ENCODE measurements at regions not wholly inside any gene's neighbourhood (a gene's known extent, or its start where the extent isn't known, plus 50 kb on each side); places are given as distances from the start of the nearest gene placed in this dataset.
"Not testable (repeated sequence)": the region's sequence is repeated elsewhere in the genome, so short reads cannot be mapped to it uniquely, and the experiment has no call there.

- DNase-seq (ENCODE audit: low spot score) = no peak
Observed at GRCh38 chr20:23150304-23151007, 64.3 kb upstream of the CD93 start.

- no peak for DNase-seq (ENCODE audit: low spot score)
Observed at GRCh38 chr20:23149623-23150279, 63.6 kb upstream of the CD93 start.

DNA sequence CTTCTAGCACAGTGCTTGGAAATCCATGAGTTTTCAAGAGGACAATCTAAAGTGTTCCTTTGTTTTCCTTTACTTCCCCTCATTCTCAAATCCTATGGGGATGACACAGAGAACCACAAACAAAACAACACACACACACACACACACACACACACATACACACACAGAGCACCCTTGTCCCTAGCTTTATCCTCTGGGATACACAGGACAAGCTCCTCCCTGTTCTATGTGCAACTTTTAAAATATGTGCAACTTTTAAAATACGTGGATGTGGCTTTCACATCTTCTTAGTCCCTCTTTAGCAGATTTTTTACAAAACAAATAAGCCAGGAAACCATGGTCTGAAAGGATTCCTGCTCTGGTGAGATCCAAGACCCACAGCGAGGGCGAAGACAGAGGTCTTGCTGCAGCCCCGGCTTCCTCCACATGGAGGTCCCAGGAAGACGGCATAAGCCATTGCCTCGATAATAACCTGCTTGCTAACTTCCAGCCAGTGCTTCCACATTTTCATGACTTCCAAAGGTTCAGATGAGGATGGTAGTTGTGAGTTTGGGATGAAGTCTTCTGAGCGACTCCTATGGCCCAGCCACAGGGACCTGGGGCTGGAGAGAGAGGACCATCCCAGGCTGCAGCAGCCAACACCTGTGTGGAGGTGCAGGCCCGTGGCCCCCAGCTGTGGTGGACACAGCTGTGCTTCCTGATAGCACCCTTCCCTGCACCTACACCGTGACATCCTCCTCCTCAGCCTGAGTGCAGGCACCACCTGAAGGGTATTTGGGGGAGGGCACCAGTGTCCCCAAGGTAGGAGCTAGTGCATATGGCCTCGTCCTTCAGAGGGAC lies 62.8 kb upstream of the CD93 start:
- no peak for DNase-seq (ENCODE audit: low spot score)

DNA sequence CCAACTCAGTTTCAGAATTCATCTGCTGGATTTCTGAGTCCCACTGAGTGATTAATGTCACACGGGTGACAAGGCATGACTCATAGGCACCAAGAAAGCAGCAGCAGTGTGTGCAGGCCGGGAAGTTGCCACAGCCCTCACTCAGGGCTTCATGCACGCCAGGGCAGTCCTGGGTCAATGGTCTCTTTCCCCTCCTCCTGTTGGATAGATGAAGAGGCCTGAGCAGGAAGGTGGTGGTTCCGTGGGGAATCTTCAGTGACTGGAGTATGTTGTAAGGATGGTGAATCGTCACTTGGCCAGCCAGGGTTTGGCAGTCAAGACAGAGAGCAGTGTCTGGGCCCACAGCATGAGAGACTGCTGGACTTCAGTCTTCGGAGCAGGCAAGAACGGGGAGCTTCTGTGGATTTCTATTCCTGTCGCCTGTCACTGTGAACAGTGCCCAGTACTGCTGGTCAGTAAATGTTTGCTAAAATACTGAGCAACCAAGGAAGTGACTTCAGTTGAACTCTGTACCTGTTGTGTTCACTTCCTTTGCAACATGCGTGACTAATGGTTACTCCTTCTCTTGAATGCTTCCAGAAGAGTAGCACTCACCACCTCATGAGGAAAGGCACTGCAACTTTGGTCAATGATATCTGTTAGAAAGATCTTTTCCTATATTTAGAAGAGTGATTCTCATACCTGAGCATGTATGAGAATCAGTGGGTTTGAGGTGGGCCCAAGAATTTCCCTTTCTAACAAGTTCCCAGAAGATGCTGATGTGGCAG lies 62.0 kb upstream of the CD93 start:
- DNase-seq (ENCODE audit: low spot score) = peak; percentile 39

GRCh38 chr20:23147647-23147963 lies 61.5 kb upstream of the CD93 start:
- no peak for DNase-seq (ENCODE audit: low spot score)

DNA sequence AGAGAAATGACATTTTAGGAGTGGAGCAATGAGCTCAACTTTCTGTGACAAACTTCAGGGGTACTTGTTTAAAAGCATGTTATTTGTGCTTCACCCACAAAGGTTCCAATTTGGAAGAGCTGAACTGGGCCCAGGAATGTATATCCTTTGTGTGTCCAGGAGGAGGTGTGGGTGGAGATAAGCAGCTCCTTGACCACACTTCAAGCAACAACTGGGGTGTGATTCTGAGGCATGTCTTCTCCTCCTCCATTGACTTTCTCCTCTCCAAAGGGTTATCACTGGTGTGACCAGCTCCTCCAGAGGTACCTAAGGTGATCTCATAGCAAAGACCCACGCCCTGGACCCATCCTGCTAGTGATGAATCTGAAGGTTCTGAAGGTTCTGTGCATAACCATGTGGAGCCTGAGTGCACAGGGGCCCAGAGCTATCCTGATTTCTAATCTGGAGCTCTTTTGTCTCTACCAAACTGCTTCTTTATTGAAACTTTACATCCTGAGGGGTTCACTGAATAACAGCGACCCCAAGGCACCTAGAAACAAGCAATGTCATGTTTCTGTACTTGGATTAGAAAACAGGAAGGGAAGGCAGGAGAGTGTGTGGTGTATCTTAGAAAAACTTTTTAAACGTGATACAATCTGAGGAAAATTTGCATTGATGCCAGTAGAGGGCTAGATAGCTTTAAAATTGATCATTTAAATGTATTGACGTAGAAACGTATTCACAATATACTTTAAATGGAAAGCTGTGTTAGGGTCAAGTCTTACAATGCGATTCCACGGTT lies 60.9 kb upstream of the CD93 start:
- DNase-seq (ENCODE audit: low spot score) = no peak

DNA sequence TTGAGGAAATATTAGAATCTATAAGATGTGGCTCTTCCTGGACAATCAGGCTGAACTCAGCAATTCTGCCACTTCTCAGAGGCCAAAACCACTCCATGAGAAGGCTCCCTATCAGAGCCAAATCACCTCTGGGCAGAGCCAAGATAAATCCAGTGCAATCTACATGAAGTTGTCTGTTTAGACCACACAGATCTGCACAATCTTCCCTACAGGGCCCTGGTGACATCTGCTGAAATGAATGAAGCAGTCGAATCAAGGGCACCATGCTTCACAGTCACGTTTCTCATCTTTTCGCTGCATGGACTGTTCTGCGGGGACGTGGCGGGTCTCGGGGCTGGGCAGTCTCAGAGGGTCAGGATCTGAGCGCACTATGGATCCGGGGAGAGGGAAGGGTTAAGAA lies 60.1 kb upstream of the CD93 start:
- DNase-seq (ENCODE audit: low spot score) = no peak

DNA sequence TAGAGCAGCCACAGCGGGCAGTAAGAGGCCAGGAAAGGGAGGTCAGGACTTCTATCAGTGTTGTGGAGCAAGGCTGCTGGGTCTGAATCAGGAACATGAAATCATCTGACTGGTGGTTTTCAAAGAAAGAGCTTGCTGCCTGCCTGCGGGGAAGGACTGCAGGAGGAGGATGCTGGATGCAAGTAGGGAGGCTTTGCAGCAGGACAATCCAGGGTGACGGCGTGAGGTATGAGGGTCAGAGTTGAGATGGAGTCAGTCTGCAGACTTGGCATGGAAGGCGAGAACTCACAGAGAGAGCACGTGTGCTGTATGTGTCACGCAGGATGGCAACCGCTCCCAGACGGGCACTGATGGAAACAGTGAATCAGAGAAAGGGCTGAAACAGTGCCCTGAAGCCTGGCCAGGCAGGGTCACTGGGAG lies 59.2 kb upstream of the CD93 start:
- DNase-seq (ENCODE audit: low spot score) = no peak

DNA sequence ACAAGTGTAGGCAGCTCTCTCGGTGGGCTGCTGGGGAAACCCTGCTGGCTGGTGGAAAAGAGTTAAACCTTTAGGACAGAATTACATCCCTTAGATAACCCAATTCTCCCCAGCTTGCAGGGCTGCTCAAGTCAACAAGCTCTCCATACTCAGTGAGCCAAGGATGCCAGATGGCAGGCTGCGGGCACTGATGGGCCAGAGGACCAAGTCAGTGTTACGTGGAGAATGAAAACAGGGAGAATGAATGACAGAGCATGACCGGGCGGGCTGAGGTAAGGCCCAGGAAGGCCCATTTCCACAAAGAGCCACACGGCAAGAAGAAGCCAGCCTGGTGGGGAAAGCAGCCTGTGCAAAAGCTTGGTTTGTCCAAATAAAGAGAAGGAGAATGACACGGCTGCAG lies 58.7 kb upstream of the CD93 start:
- DNase-seq (ENCODE audit: low spot score) = peak; percentile 95

- peak; percentile 39 for DNase-seq (ENCODE audit: low spot score)
Observed at GRCh38 chr20:23143986-23144690, 58.0 kb upstream of the CD93 start.

GRCh38 chr20:23143098-23143497 lies 57.0 kb upstream of the CD93 start:
- DNase-seq (ENCODE audit: low spot score) = no peak

DNA sequence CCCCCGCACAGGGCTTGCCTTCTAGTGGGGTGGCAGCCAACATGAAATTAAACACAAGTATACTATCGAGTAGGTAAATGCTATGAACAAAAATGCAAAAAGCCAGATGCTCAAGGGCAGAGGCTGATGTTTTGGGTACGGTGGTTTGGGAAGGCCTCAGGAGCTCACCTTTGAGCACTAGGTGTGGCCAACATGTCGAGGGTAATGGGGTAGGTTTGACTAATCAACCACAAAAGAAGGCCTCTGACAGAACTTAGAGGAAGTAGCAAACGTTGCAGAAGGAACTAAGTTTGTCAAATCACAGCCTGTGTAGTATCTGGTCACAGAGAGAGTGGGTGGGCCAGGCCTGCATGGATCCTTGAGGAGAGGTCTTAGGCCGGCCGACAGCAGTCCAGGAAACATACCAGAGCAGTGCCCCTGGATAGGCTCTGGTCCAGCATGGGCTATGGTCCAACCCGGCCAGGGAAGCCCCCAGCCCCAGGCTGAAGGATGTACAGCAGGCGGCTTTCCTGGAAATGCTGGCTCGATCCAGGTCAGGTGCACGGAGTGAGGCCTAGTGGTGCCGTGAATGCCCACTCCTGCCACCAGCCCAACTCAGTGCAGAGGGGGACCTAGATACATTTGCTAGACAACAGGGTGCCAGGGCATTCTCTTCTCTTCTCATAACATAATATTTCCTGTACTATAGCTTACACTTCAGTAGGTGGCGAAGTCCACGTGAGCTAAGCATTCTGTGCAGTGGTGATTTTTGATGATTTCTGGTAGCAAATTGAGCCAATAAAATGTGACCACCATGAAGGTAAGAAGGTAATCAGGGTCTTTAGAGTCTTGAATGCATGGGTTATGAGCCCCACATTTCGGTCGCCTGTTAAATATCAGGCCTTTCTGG lies 56.3 kb upstream of the CD93 start:
- DNase-seq (ENCODE audit: low spot score) = no peak

- no peak for DNase-seq (ENCODE audit: low spot score)
Observed at GRCh38 chr20:23141450-23142161, 55.5 kb upstream of the CD93 start.

DNA sequence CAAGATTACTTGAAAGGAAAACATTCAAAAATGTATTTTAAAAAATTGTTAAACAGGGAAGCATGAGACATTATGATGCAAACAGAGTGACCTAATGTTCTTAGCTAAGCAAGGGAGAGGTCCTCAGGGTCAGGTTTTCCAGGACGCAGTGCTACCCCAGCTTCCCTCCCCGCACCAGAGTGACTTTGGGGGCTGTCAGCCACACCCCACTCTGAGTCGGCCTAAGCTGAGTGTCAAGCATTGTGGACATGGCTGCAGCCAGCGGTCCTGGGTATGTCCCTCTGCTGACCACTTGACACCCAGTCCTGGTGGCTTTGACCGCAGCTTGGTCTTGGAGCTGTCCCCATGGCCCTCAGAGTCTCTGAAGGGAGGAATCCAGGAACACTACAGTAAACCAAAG lies 54.9 kb upstream of the CD93 start:
- DNase-seq (ENCODE audit: low spot score) = no peak

DNA sequence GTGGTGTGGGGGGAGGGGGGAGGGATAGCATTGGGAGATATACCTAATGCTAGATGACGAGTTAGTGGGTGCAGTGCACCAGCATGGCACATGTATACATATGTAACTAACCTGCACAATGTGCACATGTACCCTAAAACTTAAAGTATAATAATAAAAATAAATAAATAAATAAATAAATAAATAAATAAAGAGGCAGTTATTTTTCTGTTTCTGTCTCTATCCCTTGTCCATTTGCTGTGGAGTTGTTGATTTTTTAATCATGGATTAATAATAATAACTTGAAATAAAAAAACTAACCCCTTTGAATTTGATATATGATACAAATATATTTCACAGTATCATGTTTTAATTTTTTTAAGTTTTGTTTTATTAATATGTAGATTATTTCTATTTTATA lies 53.9 kb upstream of the CD93 start:
- not testable (repeated sequence) for DNase-seq (ENCODE audit: low spot score)

GRCh38 chr20:23139524-23139923 lies 53.4 kb upstream of the CD93 start:
- DNase-seq (ENCODE audit: low spot score) = no peak

DNA sequence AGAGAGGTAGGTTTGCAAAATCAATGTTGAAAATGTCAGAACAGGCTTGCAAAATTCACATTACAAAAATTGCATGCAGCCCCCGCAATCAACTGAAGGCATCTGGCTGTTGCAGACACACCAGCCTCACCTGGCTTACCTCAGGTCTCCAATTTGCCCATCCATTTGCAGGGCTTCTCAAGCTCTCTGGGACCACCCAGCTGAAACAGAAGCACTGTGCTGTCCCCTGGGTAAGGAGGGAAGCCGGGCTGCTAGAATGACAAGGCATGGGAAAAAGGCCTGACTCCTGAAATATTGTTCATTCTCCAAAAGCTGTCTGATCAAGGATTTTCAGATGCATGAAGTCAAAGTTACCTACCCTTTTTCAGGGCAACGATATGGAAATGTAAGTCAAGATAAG lies 52.6 kb upstream of the CD93 start:
- DNase-seq (ENCODE audit: low spot score) = no peak

GRCh38 chr20:23138226-23138625 lies 52.1 kb upstream of the CD93 start:
- DNase-seq (ENCODE audit: low spot score) = no peak

All from cerebellar cortex (tissue), 1 donor.